Mucosa of descending colon (tissue), 3 donors: ENCODE measurements at regions not wholly inside any gene's neighbourhood (a gene's known extent, or its start where the extent isn't known, plus 50 kb on each side); places are given as distances from the start of the nearest gene placed in this dataset.

Source experiments
- ATAC-seq: fragments of 200-7000 bp; cut with Tn5 transposase; one replicate; pipeline ENCODE4 v1.9.1; 2020; ENCODE audit warnings: mild to moderate bottlenecking, moderate library complexity
- DNase-seq, 3 donors: peaks; one replicate each; pipeline ENCODE4 v3.0.0-alpha.2; 2020
- H3K36me3 ChIP-seq: fragments of 200-600 bp; one replicate; pipeline ENCODE4 v1.8.0; 2021; ENCODE audit warnings: low read depth, mild to moderate bottlenecking
- H3K4me1 ChIP-seq: fragments of 200-600 bp; one replicate; pipeline ENCODE4 v1.8.0; 2021; ENCODE audit warnings: low read depth, mild to moderate bottlenecking
- H3K4me3 ChIP-seq: fragments of 200-600 bp; one replicate; pipeline ENCODE4 v1.8.0; 2021; ENCODE audit warnings: mild to moderate bottlenecking
- H3K9me3 ChIP-seq: fragments of 200-600 bp; one replicate; pipeline ENCODE4 v1.8.0; 2021; ENCODE audit warnings: mild to moderate bottlenecking
- intact Hi-C, 2 donors: fragments of 100-400 bp; cut with DNase I in 1 of 2; cut with micrococcal nuclease in 1 of 2; formaldehyde crosslinking; loops; one replicate each; pipeline versions ENCODE4 v1.11.0 to v1.11.1; 2022; cut with DNase I, micrococcal nuclease
- TF ChIP-seq, protein P1 (sequence below): fragments of 200-600 bp; IDR thresholded peaks from one replicate; pipeline ENCODE4 v1.8.0; 2022; ENCODE audit warnings: antibody characterized with exemption, mild to moderate bottlenecking
- donor health status: DM: no; HTN: no; CAD: no; lungs with moderate emphysema.
- donor health status: DM: no; HTN: no; CAD: no.
- donor health status: DM: no; HTN: yes; CAD: no.

DNA sequence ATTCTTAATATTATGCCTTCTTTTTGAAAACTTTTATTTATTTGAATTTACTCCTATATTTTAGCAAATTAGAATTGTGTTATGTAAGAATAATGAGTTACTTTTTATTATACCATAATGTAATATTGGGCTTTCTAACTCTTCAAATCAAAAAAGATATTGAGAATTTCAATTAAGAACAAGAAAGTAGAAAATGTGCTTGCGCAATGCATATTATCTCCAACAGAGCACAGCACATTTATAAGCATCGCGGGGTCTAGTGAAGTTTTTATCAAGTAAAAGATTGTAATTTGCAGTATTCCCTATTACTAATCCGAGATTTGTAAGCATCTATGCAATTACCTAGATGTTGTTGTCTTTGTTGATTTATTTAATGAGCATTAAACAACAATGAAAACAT, 829.1 kb upstream of the CNTNAP5 start:
- H3K4me1 ChIP-seq, result no peaks in the 10 kb centered on the region
- TF ChIP-seq, protein P1, sequence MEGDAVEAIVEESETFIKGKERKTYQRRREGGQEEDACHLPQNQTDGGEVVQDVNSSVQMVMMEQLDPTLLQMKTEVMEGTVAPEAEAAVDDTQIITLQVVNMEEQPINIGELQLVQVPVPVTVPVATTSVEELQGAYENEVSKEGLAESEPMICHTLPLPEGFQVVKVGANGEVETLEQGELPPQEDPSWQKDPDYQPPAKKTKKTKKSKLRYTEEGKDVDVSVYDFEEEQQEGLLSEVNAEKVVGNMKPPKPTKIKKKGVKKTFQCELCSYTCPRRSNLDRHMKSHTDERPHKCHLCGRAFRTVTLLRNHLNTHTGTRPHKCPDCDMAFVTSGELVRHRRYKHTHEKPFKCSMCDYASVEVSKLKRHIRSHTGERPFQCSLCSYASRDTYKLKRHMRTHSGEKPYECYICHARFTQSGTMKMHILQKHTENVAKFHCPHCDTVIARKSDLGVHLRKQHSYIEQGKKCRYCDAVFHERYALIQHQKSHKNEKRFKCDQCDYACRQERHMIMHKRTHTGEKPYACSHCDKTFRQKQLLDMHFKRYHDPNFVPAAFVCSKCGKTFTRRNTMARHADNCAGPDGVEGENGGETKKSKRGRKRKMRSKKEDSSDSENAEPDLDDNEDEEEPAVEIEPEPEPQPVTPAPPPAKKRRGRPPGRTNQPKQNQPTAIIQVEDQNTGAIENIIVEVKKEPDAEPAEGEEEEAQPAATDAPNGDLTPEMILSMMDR, result no peak
- peaks cover 2% of the 10 kb centered on the region for H3K9me3 ChIP-seq
- H3K36me3 ChIP-seq, result no peaks in the 10 kb centered on the region
- ATAC-seq (no peak), DNase-seq (no peak)
- H3K4me3 ChIP-seq, result no peak overlapping the region
- intact Hi-C loops, result no loop called here

DNA sequence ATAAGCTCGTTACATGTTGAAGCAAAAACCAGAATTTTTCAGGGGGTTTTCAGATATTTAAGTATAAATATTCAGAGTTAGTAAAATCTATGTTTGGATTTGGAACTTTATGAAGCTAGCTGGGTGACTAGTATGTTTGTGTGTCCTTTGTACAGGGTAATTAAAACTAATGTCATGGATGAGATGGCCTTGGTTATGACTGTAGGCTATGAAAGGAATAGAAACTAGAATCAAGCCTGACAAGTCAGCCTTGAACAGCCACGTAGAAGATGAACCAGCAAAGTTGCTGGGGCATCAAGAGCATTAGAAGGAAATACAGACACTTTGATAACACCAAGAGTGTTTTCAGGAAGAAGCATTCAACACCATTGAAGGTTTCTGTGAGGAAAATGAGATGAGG, 825.1 kb upstream of the CNTNAP5 start:
- intact Hi-C loops, result no loop called here
- DNase-seq, result no peak
- no peak for ATAC-seq
- no peaks in the 10 kb centered on the region for H3K36me3 ChIP-seq
- H3K4me3 ChIP-seq, result no peak overlapping the region
- TF ChIP-seq, protein P1, result no peak
- H3K9me3 ChIP-seq, result peaks cover 9% of the 10 kb centered on the region
- H3K4me1 ChIP-seq, result no peaks in the 10 kb centered on the region

DNA sequence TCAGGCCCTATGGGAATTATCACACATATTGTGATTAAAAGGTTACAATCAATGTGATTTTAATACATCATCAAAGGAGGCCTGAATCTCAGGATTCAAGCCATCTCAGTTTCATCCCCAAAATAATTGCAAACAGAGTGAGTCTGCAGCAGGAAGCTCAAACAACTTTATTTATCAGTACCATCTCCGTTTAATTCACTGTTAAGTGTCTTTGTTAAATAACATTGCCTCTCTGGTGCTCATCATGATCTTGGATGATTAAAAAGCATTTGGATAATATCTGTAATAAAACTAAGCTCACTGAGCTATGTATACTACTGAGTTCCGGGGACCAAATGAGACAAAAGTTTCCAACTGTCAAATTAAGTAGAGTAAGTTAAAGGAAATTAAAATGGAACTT, 817.8 kb upstream of the CNTNAP5 start:
- ATAC-seq (no peak), DNase-seq (no peak)
- no peaks in the 10 kb centered on the region for H3K4me1 ChIP-seq
- TF ChIP-seq, protein P1, result no peak
- H3K36me3 ChIP-seq, result no peaks in the 10 kb centered on the region
- H3K4me3 ChIP-seq, result no peak overlapping the region
- peaks cover 4% of the 10 kb centered on the region for H3K9me3 ChIP-seq
- intact Hi-C loops, result no loop called here

DNA sequence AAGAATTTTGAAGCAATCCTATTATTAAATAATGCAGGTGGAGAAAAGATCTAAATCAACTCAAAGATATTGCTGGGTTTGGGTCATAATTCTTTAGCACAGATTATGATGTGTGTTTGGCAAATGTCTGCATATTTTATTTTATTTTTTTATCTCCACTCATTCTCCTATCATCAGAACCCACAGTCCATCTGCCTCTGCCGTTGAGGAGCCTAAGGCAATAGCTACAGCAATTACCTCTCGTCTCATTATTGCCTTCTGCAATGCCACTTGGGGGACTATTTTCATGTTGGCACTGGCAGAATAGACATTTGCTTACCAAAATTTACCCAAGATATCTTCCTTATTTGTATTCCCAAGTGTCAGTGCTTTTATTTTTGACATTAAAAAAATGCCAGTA, 815.9 kb upstream of the CNTNAP5 start:
- DNase-seq (no peak), ATAC-seq (no peak)
- intact Hi-C loops, result no loop called here
- Histone ChIP-seq H3K4me1 (no peaks in the 10 kb centered on the region), H3K9me3 (peaks cover 5% of the 10 kb centered on the region), H3K4me3 (no peak overlapping the region), H3K36me3 (no peaks in the 10 kb centered on the region)
- TF ChIP-seq, protein P1, result no peak

DNA sequence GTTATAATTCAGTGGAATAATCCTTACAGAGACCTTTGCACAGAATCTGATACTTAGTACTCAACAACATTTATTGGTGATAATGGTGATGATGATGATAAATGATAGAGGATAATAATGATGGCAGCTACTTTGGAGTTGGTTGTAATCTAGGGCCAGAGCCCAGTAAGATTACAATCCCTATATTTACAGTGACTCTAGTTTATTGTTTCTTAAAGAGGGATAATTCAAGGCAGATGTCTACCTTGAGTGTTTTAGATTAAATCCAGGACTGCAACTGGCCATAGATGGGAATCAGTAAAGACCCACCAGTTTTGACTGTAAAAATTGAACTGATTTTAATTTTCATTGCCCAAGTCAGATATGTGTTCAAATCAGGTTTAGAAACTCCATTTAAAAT, 813.9 kb upstream of the CNTNAP5 start:
- intact Hi-C loops, result no loop called here
- DNase-seq (no peak), ATAC-seq (no peak)
- H3K9me3 ChIP-seq, result peaks cover 5% of the 10 kb centered on the region
- H3K36me3 ChIP-seq, result no peaks in the 10 kb centered on the region
- no peaks in the 10 kb centered on the region for H3K4me1 ChIP-seq
- H3K4me3 ChIP-seq, result no peak overlapping the region
- TF ChIP-seq, protein P1, result no peak

DNA sequence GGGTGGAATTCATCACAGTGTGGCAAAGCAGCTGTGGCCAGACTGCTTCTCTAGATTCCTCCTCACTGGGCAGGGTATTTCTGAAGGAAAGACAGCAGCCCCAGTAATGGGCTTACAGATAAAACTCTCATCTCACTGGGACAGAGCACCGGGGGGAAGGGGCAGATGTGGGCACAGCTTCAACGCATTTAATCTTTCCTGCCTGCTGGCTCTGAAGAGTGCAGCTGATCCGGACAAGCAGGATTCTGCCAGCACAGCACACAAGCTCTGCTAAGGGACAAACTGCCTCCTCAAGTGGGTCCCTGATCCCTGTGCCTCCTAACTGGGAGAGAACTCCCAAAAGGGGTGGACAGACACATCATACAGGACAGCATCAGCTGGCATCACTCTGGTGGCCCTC, 779.9 kb upstream of the CNTNAP5 start:
- H3K4me3 ChIP-seq, result no peak overlapping the region
- no peaks in the 10 kb centered on the region for H3K4me1 ChIP-seq
- intact Hi-C loops, result no loop called here
- ATAC-seq (no peak), DNase-seq (no peak)
- peaks cover 23% of the 10 kb centered on the region for H3K9me3 ChIP-seq
- TF ChIP-seq, protein P1, result no peak
- H3K36me3 ChIP-seq, result no peaks in the 10 kb centered on the region
